HG03135 (cell line): ENCODE measurements at regions not wholly inside any gene's neighbourhood (a gene's known extent, or its start where the extent isn't known, plus 50 kb on each side); places are given as distances from the start of the nearest gene placed in this dataset.

Experiments used
- ATAC-seq: cut with Tn5 transposase; IDR thresholded peaks from one replicate; pipeline ENCODE4 v1.9.1; 2021; ENCODE audit warnings: mild to moderate bottlenecking, moderate library complexity; ENCODE audit not compliant: unreplicated experiment

DNA sequence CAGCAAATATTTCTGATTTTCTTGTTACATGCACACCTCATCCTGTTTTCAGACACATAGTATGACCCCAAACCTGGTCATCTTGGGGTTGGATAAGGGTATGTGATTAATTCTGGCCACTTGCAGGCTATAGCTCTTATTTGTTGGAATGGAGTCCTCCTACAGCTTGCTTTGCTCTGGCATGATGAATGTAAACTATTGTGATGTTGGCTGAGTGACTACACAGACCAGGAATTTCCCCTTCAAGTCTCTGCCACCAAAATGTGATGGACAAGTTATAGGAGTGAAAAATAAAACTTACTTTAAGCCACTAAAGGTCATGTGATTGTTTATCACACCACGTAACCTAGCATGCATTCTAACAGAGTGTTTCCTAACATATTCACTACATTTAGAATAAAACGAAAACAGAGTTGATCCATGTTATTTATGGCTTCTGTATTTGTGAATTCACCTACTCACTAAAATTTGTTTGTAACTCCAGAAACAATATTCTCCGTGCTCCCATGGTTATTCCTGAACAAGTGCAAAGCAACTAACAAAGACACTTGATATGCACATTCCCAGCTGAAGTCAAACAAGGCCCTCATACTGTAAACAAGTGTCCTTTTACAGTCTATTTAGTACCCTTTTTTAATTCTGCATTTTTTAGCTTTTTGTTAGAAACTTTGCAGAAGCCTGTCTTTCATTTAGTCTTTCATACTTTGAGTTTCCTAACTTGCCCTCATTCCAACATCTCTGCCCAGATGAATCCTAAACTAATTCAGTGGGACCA lies 599.2 kb upstream of the PCDH15 start:
- no peak for ATAC-seq

DNA sequence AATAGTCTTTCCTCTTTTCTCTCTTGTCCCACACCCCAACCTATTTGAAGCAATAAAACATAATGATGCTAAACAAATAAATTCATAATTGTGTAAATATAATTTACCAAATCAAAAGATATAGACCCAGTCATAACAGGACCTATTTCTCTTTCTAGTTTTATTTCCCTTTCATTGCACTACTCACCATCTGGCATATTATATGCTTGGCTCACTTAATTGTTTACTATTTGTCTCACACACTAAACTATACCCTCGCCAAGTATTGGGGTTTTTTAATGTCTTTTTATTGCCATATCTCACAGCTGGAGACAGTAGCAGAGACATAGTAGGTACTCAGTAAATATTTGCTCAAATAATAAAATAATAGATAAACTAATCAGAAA lies 597.5 kb upstream of the PCDH15 start:
- no peak for ATAC-seq

DNA sequence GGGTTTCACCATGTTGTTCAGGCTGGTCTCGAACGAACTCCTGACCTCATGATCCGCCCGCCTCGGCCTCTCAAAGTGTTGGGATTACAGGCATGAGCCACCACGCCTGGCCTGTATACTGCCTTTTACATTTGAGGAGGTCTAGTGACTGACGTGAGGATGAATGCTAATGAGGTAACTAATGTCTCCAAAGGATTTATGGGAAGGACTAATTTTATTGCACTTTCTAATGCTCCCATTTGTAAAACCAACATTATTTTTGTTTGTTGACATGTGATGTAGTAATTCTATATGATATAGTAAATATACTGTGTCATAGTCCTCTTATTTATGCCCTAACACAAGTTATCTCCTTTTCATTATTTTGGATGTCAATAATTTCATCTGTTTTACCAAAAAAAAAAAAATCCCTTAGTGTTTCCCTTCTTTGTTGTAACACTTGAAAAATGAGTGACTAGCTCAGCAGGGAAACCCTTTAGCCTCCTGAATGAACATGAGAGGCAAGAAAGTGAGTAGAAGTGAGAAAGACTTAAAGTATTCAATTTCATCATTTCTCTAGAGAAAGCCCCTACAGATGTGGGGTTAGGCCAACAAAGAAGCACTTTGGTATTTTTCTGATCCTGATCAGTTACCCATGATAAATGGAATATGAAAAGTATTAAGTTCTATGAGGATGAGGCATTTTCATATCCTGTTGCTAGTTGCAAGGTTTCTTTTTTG lies 596.9 kb upstream of the PCDH15 start:
- ATAC-seq, result no peak

DNA sequence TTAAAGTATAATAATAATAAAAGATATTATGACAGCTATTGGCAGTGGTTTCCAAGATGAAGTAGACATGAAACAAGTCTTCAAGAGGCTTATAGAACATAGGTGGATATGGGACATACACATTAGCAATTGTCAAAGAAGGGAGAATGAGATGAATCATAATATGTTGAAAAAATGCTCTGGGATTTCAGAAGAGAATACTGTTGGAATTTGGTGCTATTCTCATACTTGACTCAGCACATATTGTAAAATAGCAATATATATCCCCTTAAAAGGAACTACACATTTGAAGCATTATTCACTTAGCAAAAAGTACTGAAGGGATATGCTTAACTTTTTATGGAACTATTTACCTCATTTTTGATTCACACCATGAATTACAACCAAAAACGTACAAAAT lies 577.2 kb upstream of the PCDH15 start:
- ATAC-seq, result no peak

DNA sequence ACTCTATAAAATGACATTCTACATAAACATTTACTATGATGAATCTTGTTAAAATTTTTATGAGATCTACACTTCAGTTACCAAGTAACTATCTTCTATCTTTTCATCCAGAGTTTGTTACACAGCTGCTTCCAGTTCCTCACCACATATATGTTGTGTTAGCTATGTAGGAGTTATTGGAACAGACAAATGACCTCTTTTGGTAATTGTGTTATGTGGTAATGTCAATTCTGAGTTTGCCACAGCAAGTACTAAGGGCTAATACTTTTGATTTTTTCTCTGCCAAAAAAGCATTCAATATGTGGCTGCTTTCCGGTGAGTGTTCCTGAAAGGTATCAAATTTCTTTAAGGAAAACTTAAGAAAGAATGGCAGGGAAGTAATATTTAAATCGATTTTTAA lies 573.9 kb upstream of the PCDH15 start:
- ATAC-seq, result no peak

DNA sequence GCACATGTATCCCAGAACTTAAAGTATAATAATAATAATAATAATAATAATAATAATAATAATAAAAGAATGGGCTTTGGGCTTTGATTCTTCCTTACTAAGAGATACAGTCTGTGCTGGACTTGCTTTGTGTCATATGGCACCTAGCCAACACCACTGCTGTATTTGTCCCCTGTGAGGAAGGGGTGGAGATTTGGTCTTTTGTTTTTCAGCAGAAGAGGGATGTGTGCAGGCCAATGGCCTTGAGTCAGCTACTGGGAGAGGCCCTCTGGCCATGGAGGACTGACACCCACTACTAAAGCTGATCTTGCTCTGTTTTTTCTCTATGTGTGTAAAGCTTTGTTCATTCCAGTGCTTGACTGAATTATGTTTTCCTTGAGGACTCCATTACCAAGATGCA lies 573.0 kb upstream of the PCDH15 start:
- ATAC-seq, result no peak

DNA sequence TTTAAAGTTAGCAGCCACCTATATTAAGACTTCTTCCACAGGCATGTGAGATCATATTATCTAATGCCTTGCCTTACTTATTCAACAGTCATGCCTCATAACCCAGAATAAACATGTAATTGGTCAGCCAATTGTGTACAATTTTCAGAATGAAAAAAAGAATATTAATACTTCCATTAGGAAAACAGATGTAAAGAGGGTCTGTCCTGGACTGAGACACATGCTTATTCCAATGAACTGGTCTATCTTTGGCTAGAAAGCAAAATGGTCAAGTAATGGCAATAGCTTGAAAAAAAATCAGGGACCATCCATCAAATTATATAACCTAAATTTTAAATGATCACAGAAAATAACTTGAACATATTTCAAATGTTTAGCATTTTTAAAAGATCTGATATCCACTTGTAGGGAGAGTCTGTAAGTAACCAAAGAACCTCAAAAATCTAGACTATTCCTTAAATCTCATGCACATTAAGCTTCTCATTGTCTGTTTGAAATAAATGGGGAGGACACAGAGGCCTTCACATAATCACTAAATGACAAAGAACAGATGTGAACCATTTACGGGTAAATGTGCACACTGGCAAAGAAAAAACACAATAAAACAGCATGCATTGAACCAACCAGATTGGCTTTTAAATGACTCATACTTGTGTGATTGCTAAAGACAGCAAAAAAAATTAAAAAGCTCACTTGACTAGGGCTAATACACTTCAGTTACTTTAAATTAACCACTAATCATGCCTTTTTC lies 568.8 kb upstream of the PCDH15 start:
- ATAC-seq, result no peak

DNA sequence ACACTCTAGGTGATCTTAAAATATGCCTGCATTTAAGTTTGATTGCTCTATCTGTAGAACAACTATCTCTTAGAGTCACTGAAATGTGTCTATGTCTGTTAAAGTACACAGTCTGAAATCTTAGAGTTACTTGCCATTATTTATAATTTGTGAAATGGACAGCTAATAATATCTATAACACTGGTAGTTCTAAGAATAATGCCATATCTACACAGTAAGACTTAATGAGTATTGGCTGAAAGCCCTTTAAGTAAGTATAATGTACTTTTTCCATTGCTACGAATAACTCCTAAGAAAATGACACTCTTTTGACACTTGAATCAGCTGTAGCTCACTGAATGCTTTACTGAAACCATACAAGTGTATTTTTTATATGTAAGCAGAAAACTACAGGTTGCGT lies 567.4 kb upstream of the PCDH15 start:
- ATAC-seq, result no peak

DNA sequence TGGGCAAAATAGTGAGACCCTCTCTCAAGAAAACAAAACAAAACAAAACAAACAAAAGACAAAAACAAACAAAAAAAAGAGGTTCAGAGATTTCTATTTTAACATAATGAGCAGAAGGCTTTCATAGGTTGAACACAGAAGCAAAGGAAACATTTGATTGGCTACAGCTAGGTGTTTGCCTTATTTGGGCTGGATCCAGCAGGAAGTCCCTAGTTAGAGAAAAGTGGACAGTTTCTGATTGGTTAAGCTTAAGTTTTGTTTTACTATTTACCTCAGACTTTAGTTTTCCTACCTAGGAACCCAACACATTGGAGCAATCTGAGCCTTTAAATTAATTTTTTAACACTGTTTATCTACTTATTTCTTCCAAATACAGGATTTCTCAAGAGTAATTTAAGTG lies 566.5 kb upstream of the PCDH15 start:
- ATAC-seq, result no peak

DNA sequence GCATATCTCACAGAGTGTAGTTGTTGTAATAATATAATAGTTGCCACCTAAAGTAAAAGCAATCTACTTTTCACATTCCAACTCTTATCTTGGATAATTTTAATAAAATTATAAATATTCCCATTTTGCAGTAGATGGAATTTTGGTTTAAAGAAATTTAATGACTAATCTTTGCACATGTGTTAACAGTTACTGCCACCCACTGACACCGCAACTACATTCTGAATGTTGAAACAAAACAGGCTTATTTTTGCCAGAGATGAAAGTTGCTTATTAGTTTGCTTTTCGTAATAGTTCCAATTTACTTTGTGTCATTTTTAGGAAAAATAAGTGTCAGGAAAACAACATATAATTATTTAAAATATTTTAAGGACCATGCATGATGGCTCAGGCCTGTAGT lies 557.5 kb upstream of the PCDH15 start:
- ATAC-seq, result no peak

DNA sequence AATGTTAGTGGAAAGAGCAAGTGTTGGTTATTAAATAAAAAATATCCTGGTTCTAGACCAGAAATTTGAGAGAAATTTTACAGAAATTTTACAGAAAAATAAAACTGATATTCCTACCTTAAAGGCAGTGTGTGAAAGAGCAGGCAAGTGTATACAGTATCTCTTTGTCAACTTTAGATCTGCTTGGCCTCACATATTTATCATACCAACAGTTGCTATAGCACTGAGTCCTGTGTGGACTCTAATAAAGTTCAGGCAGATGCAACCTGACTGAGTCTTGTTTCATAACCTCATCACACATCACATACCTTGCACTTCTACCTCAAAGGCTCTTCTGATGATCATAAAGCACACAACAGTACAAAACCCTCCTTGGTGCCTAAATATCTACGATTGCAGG lies 552.4 kb upstream of the PCDH15 start:
- no peak for ATAC-seq

DNA sequence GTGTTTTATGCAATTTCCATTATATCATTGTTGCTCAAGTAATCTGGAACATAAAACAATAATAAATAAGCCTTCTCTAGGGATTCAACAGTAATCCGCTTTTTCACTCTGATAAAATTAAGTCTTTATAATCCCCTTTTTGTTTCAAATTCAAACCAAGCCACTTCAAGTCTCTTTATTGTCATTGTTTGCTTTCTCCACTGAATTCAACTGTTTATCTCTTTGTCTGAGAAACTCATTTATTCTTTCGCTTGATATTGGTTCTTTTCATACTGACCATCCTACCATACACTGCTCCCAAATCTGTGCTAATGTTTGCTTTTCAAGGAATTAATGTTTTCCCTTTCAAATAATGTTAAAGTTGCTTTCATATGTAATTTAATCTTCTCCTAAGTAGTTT lies 550.4 kb upstream of the PCDH15 start:
- ATAC-seq, result no peak

DNA sequence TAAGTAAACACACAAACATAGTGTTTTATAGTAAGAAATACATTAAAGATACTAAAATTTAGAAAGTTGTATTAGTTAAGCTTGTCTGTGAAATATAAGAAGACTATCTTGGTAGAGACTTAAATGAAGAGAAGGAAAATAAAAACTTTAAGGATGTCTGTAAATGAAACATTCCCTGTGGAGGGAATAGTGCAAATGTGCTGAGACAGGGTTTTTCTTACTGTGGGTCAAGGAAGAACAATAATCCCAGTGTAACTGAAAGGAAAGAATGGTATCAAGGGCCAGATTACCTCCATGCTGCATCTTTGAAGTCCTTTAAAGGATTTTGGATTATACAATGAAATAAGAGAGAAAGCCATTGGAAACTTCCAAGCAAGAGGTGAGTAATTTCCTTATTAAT lies 547.5 kb upstream of the PCDH15 start:
- ATAC-seq, result no peak

DNA sequence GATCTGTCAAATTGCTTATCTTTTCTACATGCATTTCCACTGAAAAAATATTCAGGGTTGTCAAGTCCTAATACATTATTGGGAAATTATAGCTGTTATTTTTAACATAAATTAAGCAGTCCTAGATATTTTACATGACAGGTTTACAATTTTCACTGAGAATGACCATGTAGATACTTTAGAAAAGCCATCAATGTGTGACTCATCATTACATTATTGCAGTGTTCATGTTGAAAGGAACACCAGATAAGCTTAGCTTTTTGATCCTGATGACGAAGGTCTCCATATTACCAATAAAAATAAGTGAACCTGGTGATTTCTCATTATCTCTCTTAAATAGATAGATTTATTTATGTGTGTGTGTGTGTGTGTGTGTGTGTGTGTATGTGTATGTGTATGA lies 529.5 kb upstream of the PCDH15 start:
- no peak for ATAC-seq

DNA sequence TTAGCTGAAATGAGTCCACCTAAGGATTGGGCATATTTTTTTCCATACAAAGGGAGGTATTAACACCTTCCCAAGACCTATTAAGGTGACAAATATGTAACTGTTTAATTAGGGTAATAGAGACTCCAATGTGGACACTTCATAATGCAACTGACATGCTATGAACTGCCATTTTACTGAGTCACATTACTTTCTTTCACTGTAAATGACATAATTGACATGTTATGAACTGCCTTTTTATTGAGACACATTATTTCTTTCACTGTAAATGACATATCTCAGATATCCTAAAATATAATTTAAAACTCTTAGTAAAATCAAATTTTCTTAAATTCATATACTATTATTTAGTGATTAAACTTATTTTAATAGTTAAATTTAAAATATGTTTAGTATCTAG lies 528.8 kb upstream of the PCDH15 start:
- ATAC-seq, result no peak

DNA sequence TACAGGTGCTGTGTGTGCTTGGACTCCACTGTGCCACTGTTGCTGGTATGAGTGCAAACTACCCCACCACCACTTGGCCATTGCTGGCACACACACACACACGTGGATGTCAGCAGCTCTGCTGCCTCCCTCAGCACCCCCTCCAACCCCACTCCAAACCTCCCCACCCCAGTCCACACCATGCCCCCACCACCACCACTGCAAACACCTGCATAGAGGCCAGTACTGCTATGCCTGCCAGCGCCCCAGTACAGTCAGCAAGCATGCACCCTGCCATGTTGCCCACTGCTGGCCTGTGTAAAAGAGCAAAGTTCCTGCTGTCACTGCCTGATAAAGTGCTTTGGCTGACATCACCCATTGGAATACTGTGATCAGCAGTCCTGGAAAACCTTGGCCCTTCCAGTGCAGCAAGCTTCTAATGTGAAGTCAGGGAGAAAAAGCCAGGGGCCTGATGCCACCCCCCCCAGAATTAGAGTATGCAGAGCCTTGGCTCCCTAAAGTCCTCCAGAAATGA lies 519.2 kb upstream of the PCDH15 start:
- no peak for ATAC-seq

DNA sequence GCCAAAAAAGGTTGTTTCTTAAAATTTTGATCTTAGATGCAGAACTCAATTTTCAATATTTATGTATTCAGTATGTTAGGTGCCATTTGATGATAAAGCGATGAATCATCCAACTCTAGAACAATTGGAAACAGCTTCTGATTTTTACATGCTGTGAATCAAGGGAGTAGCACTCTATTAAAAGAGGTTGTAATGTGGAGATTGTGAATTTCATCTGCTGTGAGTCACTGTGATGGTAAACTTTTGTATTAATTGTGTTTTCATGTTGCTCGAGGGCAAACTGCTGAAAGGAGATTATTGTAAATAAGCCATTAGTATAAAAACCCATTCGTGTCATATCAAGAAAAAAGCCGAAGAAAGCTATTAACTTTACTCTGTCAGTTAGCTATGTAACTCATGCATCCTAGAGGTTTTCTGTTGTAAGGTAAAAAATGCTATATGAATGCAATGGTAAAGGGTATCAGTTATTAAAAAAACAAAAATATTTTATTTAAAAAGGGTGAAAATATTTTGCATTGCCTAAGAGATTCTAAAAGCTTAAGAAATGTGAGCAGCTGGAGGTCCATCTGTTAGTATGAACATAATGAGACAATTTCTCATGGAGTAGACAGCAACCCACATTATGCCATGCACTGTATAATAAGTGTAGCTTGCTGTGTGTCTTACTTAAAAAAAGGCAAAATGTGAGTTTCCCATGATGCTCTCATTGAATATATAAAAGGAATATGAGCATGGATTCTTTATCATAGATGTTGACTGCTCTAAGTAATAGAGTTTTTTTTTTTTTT lies 511.0 kb upstream of the PCDH15 start:
- ATAC-seq, result no peak

DNA sequence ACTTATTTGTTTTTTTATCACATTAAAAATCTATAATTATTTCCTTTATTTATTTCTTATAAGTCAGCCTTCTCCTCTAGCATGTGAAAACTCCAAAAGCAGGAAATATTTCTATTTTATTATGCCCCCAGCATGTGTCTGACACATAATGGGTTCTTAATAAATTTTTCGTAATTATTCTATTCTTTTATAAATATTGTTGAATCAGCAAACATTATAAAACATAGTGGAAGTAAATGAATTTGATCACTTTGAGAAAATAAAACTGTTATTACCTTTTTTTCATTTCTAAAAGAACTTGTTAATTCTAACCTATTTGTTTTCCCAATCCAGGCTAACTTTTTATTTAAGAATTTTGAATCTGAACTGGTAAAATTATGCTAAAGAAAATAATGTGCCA lies 509.1 kb upstream of the PCDH15 start:
- ATAC-seq, result no peak

DNA sequence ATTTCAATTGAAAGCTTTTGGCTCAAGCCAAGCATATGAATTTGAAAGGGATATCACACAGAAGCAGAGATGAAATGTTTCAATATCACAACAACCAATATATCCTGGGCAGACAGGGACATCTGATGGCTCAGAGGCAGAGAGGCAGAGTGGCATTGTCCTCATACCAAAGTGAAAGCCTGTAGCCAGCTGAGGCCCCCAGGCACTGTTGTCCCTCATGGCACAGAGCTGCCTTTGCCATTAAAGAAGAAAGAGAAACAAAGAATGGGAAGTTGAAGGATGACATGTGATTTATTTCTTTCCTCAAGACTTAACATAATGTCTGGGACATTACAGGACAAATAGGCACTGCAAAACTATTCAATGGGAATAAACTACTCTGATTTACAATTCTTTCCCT lies 504.3 kb upstream of the PCDH15 start:
- ATAC-seq, result no peak

DNA sequence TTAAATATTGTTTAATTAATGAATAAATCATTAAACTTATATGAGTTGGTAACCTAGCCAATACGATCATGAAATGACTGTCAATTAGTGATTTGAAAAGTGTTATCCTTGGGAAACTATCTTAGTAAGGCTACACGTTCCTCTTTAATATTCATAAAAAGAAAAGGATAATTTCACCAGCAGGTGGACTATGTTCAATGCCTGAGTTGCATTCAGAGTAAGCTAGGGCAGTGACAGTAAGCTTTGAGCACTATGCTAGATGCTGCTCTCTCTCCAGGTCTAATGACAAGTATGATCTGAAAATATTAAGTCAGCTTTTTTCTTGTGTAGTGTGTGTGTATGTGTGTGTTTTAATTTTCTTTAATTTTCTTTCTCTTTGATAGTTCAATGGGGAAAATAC lies 486.3 kb upstream of the PCDH15 start:
- no peak for ATAC-seq

DNA sequence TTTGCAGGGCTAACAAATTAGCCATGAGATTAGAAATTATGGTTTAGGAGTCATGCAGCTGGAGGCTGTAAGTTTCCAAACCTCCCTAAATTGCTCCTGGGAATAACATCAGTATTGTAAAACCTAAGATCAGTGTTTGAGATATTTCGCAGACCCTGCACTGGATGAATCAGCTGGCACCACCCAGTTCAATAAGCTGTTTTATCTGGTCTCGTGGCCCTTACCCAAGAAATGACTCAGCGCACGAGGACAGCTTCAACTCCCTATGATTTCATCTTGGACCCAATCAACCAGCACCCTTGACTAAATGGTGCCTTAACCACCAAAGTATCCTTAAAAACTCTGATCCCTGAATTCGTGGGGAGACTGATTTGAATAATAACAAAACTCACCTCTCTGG lies 482.0 kb upstream of the PCDH15 start:
- ATAC-seq, result no peak
